Right lobe of liver (tissue), 6 donors: ENCODE measurements at regions not wholly inside any gene's neighbourhood (a gene's known extent, or its start where the extent isn't known, plus 50 kb on each side); places are given as distances from the start of the nearest gene placed in this dataset.

Experiments
- ATAC-seq, 4 donors: fragments of 200-7000 bp; cut with Tn5 transposase; one replicate each; pipeline ENCODE4 v1.9.1; 2020; ENCODE audit warnings: mild to moderate bottlenecking in 4 of 4, moderate library complexity in 4 of 4
- DNase-seq, 3 donors: peaks; one replicate each; pipeline ENCODE4 v3.0.0-alpha.2; 2020
- H3K27ac ChIP-seq, 3 donors: fragments of 200-600 bp; one replicate each; pipeline ENCODE4 v1.8.0; 2022
- H3K27me3 ChIP-seq, 2 donors: fragments of 200-600 bp; one replicate each; pipeline ENCODE4 v1.8.0; 2022
- H3K36me3 ChIP-seq, 4 donors: fragments of 200-600 bp; sonication (generic) in 1 of 4; one replicate each; pipeline versions ENCODE4 v1.5.1 to v1.8.0; 2017 to 2022; ENCODE audit warnings: control low read depth in 1 of 4
- H3K4me1 ChIP-seq, 4 donors: fragments of 200-600 bp; sonication (generic) in 1 of 4; one replicate each; pipeline versions ENCODE4 v1.5.1 to v1.8.0; 2017 to 2022; ENCODE audit warnings: control low read depth in 1 of 4
- H3K4me3 ChIP-seq, 3 donors: fragments of 200-600 bp; one replicate each; pipeline ENCODE4 v1.8.0; 2022
- H3K9me3 ChIP-seq, 4 donors: fragments of 200-600 bp; sonication (generic) in 1 of 4; one replicate each; pipeline versions ENCODE4 v1.5.1 to v1.8.0; 2017 to 2022; ENCODE audit warnings: control low read depth in 1 of 4
- CTCF ChIP-seq, 4 donors: fragments of 200-600 bp in 3 of 4; fragments of 450-650 bp in 1 of 4; IDR thresholded peaks; one replicate each; pipeline versions ENCODE4 v1.5.1 to v1.8.0; 2016 to 2022; ENCODE audit warnings: antibody characterized with exemption in 4 of 4, mild to moderate bottlenecking in 2 of 4
- POLR2A ChIP-seq: fragments of 450-650 bp; IDR thresholded peaks from one replicate; pipeline ENCODE4 v1.6.1; 2017; ENCODE audit warnings: antibody characterized with exemption, mild to moderate bottlenecking
- WGBS: methylation state at CpG from one replicate; pipeline ENCODE4 v1.1.6; 2018; ENCODE audit warnings: low coverage, low lambda C conversion rate; ENCODE audit not compliant: insufficient coverage; ENCODE audit errors: missing lambda C conversion rate; 5-methylcytosine and 5-hydroxymethylcytosine counted together
- intact Hi-C, 2 donors: fragments of 100-400 bp; cut with DNase I; formaldehyde crosslinking; loops; one replicate each; pipeline versions ENCODE4 v1.11.2 to v1.14.1; 2022
- donor health status: DM: no; HTN: yes; CAD: no.
- donor health status: DM: no; HTN: no; CAD: no.
- donor health status: DM: no; HTN: no; CAD: no.
- donor health status: DM: no; HTN: yes; CAD: no.
- donor health status: DM: no; HTN: yes; CAD: no.

- ATAC-seq: no peak
- no peak overlapping the region for H3K4me3 ChIP-seq
- 76% methylated on average over 6 of the region's 6 CpGs for WGBS
- H3K36me3 ChIP-seq: no peaks in the 10 kb centered on the region
- TF ChIP-seq POLR2A (no peak), CTCF (IDR thresholded peaks at IDR 0.05) (no peak)
- no peak overlapping the region for H3K27ac ChIP-seq
- no peaks in the 10 kb centered on the region for H3K9me3 ChIP-seq
- DNase-seq: no peak
- H3K4me1 ChIP-seq: no peaks in the 10 kb centered on the region
- intact Hi-C loops: no loop called here
- no peaks in the 10 kb centered on the region for H3K27me3 ChIP-seq
Observed at GRCh38 chr9:15372455-15372854, 50.2 kb upstream of the SNAPC3 start.

GRCh38 chr9:15371448-15371845, 51.2 kb upstream of the SNAPC3 start:
- ATAC-seq (no peak), DNase-seq (no peak)
- H3K36me3 ChIP-seq: no peaks in the 10 kb centered on the region
- no peaks in the 10 kb centered on the region for H3K9me3 ChIP-seq
- no peaks in the 10 kb centered on the region for H3K4me1 ChIP-seq
- H3K27me3 ChIP-seq: no peaks in the 10 kb centered on the region
- H3K4me3 ChIP-seq: no peak overlapping the region
- 75% methylated on average over 6 of the region's 6 CpGs for WGBS
- intact Hi-C loops: no loop called here
- H3K27ac ChIP-seq: no peak overlapping the region
- no peak for TF ChIP-seq CTCF (IDR thresholded peaks at IDR 0.05)
- no peak for TF ChIP-seq POLR2A

GRCh38 chr9:15370466-15371447, 51.9 kb upstream of the SNAPC3 start:
- WGBS: 43% methylated on average over 12 of the region's 15 CpGs
- DNase-seq (no peak), ATAC-seq (no peak)
- Histone ChIP-seq H3K4me1 (no peaks in the 10 kb centered on the region), H3K4me3 (no peak overlapping the region), H3K9me3 (no peaks in the 10 kb centered on the region), H3K36me3 (no peaks in the 10 kb centered on the region), H3K27ac (no peak overlapping the region), H3K27me3 (no peaks in the 10 kb centered on the region)
- TF ChIP-seq CTCF (IDR thresholded peaks at IDR 0.05) (no peak), POLR2A (no peak)
- intact Hi-C loops: no loop called here

GRCh38 chr9:15369871-15370270, 52.8 kb upstream of the SNAPC3 start:
- Histone ChIP-seq H3K36me3 (no peaks in the 10 kb centered on the region), H3K4me3 (no peak overlapping the region), H3K27me3 (no peaks in the 10 kb centered on the region), H3K9me3 (no peaks in the 10 kb centered on the region), H3K4me1 (no peaks in the 10 kb centered on the region), H3K27ac (no peak overlapping the region)
- 56% methylated on average over 1 of the region's 1 CpG for WGBS
- DNase-seq: no peak
- TF ChIP-seq POLR2A (no peak), CTCF (IDR thresholded peaks at IDR 0.05) (no peak)
- intact Hi-C loops: no loop called here
- ATAC-seq: no peak
